NCI-H2227 (cell line): ENCODE measurements at regions not wholly inside any gene's neighbourhood (a gene's known extent, or its start where the extent isn't known, plus 50 kb on each side); places are given as distances from the start of the nearest gene placed in this dataset.

Experiments used
- DNase-seq: peaks from one replicate; lab custom pipeline; 2025; ENCODE audit not compliant: unreplicated experiment; lab: John Stamatoyannopoulos, UW

GRCh38 chr4:159443975-159444374 is 341.1 kb downstream of the RAPGEF2 start:
- no peak for DNase-seq

- DNase-seq = no peak
Observed at GRCh38 chr4:159444678-159445077, 341.8 kb downstream of the RAPGEF2 start.

- no peak for DNase-seq
Observed at GRCh38 chr4:159445692-159446091, 342.8 kb downstream of the RAPGEF2 start.

- DNase-seq = peak; percentile 70
Observed at GRCh38 chr4:159446266-159446976, 343.5 kb downstream of the RAPGEF2 start.

GRCh38 chr4:159447296-159447695 is 344.4 kb downstream of the RAPGEF2 start:
- DNase-seq = no peak

GRCh38 chr4:159451006-159451405 is 348.1 kb downstream of the RAPGEF2 start:
- no peak for DNase-seq

- peak; percentile 34 for DNase-seq
Observed at GRCh38 chr4:159455675-159456237, 352.9 kb downstream of the RAPGEF2 start.

GRCh38 chr4:159460371-159460770 is 357.5 kb downstream of the RAPGEF2 start:
- DNase-seq = no peak

- DNase-seq = no peak
Observed at GRCh38 chr4:159463235-159463634, 360.4 kb downstream of the RAPGEF2 start.

GRCh38 chr4:159464302-159464701 is 361.4 kb downstream of the RAPGEF2 start:
- no peak for DNase-seq

GRCh38 chr4:159476886-159477285 is 374.0 kb downstream of the RAPGEF2 start:
- no peak for DNase-seq

- DNase-seq = no peak
Observed at GRCh38 chr4:159480826-159481225, 377.9 kb downstream of the RAPGEF2 start.

GRCh38 chr4:159481936-159482335 is 379.1 kb downstream of the RAPGEF2 start:
- DNase-seq = no peak

GRCh38 chr4:159483110-159483781 is 380.4 kb downstream of the RAPGEF2 start:
- DNase-seq = no peak

GRCh38 chr4:159483782-159484741 is 381.2 kb downstream of the RAPGEF2 start:
- DNase-seq = no peak

GRCh38 chr4:159484864-159485263 is 382.0 kb downstream of the RAPGEF2 start:
- DNase-seq = no peak

GRCh38 chr4:159487284-159487747 is 384.4 kb downstream of the RAPGEF2 start:
- peak; percentile 64 for DNase-seq

- DNase-seq = no peak
Observed at GRCh38 chr4:159489646-159490045, 386.8 kb downstream of the RAPGEF2 start.

- no peak for DNase-seq
Observed at GRCh38 chr4:159495515-159496236, 392.8 kb downstream of the RAPGEF2 start.

- DNase-seq = no peak
Observed at GRCh38 chr4:159496248-159496647, 393.4 kb downstream of the RAPGEF2 start.
